HG02763 (cell line): ENCODE measurements at regions not wholly inside any gene's neighbourhood (a gene's known extent, or its start where the extent isn't known, plus 50 kb on each side); places are given as distances from the start of the nearest gene placed in this dataset.

Experiments used
- ATAC-seq: cut with Tn5 transposase; IDR thresholded peaks from one replicate; pipeline ENCODE4 v1.9.1; 2021; ENCODE audit warnings: mild to moderate bottlenecking, moderate library complexity; ENCODE audit not compliant: unreplicated experiment

GRCh38 chr10:130455791-130456190 is 319.6 kb downstream of the GLRX3 start:
- ATAC-seq, result no peak

- ATAC-seq, result no peak
These were observed 320.4 kb downstream of the GLRX3 start for GRCh38 chr10:130456616-130457015.

- no peak for ATAC-seq
These were observed 322.3 kb downstream of the GLRX3 start for GRCh38 chr10:130458509-130458908.

- no peak for ATAC-seq
These were observed 322.8 kb downstream of the GLRX3 start for GRCh38 chr10:130459011-130459410.

GRCh38 chr10:130459851-130460490 is 323.8 kb downstream of the GLRX3 start:
- no peak for ATAC-seq

- no peak for ATAC-seq
These were observed 325.4 kb downstream of the GLRX3 start for GRCh38 chr10:130461631-130462030.

GRCh38 chr10:130463104-130463875 is 327.1 kb downstream of the GLRX3 start:
- ATAC-seq, result no peak

GRCh38 chr10:130463876-130464364 is 327.7 kb downstream of the GLRX3 start:
- ATAC-seq, result no peak

GRCh38 chr10:130464426-130464825 is 328.2 kb downstream of the GLRX3 start:
- no peak for ATAC-seq

GRCh38 chr10:130466271-130466997 is 330.2 kb downstream of the GLRX3 start:
- no peak for ATAC-seq

- ATAC-seq, result no peak
These were observed 334.1 kb downstream of the GLRX3 start for GRCh38 chr10:130470286-130470685.

GRCh38 chr10:130470973-130471372 is 334.8 kb downstream of the GLRX3 start:
- ATAC-seq, result no peak

GRCh38 chr10:130471486-130471885 is 335.3 kb downstream of the GLRX3 start:
- no peak for ATAC-seq

- no peak for ATAC-seq
These were observed 336.0 kb downstream of the GLRX3 start for GRCh38 chr10:130472236-130472635.

- no peak for ATAC-seq
These were observed 338.4 kb downstream of the GLRX3 start for GRCh38 chr10:130474591-130474990.

- ATAC-seq, result no peak
These were observed 341.2 kb downstream of the GLRX3 start for GRCh38 chr10:130477360-130477759.

GRCh38 chr10:130479146-130479545 is 343.0 kb downstream of the GLRX3 start:
- no peak for ATAC-seq

GRCh38 chr10:130479926-130480325 is 343.7 kb downstream of the GLRX3 start:
- ATAC-seq, result no peak

GRCh38 chr10:130480491-130480890 is 344.3 kb downstream of the GLRX3 start:
- no peak for ATAC-seq

- ATAC-seq, result no peak
These were observed 345.1 kb downstream of the GLRX3 start for GRCh38 chr10:130481076-130481930.

- ATAC-seq, result no peak
These were observed 345.7 kb downstream of the GLRX3 start for GRCh38 chr10:130481936-130482335.
